ENCODE measurements at regions not wholly inside any gene's neighbourhood (a gene's known extent, or its start where the extent isn't known, plus 50 kb on each side); places are given as distances from the start of the nearest gene placed in this dataset.

- TF ChIP-seq CTCF (IDR thresholded peaks at IDR 0.05) (no peak), POLR2A (IDR thresholded peaks at IDR 0.05) (no peak)
These were observed 953.8 kb downstream of the IGSF11 start for GRCh38 chr3:118080889-118081288.

Data from lower leg skin (tissue), 3 donors.